GM11168 (cell line): ENCODE measurements at regions not wholly inside any gene's neighbourhood (a gene's known extent, or its start where the extent isn't known, plus 50 kb on each side); places are given as distances from the start of the nearest gene placed in this dataset.
"Not testable (repeated sequence)": the region's sequence is repeated elsewhere in the genome, so short reads cannot be mapped to it uniquely, and the experiment has no call there.

Experiments
- in situ Hi-C: fragments of 300-500 bp; cut with MboI; formaldehyde crosslinking; loops from one replicate; pipeline ENCODE4 v1.12.0; 2022; ENCODE audit warnings: low sequenced_read_pairs; ENCODE audit not compliant: unreplicated experiment

DNA sequence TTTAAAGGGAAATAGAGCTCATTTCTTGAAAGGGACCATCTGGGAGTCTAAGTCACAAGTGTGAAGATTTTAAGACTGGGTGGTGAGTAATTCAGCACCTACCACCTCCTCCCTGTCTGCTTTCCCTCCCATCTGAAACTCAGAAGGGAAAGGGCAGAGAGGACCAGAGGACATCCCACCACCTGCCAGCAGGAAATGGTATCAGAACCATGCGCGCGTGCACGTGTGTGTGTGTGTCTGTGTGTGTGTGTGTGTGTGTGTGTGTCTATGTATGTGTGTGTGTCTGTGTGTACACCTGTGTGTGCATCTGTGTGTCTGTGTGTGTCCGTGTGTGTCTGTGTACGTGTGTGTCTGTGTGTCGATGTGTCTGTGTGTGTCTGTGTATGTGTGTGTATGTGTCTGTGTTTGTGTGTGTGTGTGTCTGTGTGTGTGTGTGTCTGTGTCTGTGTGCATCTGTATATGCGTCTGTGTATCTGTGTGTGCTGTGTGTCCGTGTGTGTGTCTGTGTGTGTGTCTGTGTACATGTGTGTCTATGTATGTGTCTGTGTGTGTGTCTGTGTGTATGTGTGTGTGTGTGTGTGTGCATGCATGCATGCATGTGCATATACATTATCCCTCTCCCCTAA lies 76.8 kb downstream of the ZFP36L2 start:
- in situ Hi-C loops = no loop called here

DNA sequence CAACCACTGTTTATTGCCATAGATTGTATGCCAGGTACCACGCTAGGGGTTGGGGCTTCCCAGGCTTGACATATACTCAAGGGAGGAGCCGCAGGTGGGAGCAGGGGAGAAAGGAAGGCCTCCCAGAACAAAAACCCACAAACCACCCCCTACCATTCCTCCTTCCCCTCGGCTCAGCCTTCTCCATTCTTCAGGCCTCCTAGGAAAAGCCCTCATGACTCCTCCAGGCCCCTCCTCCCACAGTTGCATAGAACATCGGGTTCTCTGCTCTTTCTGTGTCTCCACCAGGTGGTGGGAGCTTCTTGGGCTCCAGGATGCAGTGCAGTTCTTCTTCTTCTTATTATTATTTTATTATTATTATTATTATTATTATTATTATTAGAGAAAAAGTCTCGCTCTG lies 80.3 kb downstream of the ZFP36L2 start:
- in situ Hi-C loops = no loop called here

DNA sequence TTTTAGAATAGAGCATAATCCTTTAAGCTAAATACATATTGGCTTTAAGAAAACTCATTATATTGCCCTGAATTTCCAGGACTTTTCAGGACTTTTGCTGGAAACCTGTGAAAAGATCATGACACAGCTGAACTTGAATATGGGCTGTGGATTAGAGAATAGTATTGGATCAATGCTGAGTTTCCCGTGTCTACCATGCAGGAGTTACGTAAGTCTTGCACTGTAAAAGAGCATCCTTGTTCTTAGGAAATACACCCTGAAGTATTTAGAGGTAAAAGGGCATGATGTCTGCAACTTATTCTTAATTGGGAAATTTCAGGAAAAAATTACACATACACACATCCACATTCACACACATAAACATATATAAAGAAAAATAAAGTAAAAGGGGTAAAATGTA lies 82.1 kb downstream of the ZFP36L2 start:
- in situ Hi-C loops = no loop called here

DNA sequence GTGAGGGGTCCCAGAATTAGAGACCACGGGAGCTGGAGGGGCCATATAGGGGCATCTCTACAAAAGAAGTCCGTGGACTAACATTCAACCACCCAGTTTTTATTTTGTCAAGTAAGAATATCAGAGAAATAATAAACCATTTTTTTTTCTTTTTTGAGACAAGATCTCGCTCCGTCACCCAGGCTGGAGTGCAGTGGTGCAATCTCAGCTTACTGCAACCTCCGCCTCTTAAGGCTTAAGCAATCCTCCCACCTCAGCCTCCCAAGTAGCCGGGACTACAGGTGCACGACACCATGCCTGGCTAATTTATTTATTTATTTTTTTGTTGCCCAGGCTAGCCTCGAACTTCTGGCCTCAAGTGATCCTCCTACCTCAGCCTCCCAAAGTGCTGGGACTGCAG lies 82.7 kb downstream of the ZFP36L2 start:
- in situ Hi-C loops = no loop called here

DNA sequence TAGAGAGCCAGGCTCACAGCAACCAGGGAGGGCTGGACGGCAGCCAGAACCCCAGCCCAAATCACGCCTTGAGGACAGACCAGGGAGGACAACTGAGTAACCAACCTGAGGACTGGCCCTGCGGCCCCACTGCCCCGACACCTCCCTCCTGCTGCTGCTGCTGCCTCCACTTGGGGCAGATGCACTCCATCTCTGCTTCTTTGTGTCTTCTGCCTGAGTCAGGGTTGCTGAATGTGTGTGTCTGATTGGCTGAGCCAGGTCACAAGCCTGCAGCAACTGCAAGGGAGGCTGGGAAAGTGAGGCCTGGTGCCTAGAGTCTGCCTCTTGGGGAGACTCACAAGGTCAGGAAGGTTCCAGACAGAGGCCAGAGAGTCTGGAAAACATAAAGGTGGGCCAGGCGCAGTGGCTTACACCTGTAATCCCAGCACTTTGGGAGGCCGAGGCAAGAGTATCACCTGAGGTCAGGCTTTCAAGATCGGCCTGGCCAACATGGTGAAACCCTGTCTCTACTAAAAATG lies 83.4 kb downstream of the ZFP36L2 start:
- in situ Hi-C loops = no loop called here

DNA sequence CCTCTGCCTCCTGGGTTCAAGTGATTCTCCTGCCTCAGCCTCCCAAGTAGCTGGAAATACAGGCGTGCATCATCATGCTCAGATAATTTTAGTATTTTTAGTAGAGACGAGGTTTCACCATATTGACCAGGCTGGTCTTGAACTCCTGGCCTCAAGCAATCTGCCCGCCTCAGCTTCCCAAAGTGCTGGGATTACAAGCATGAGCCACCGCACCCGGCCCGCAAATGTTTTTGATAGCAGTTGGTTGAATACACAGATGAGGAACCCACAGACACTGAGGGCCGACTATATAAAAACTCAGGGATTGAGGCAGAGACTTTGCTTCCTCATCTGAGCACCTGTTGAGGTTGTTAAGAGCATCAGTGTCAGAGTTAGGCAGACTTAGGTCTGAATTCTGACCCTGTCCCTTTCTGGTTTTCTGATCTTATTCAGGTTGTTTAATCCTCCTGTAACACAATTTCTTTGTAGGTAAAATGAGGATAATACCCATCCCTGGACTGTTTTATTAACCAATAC lies 84.7 kb downstream of the ZFP36L2 start:
- in situ Hi-C loops = not testable (repeated sequence)

DNA sequence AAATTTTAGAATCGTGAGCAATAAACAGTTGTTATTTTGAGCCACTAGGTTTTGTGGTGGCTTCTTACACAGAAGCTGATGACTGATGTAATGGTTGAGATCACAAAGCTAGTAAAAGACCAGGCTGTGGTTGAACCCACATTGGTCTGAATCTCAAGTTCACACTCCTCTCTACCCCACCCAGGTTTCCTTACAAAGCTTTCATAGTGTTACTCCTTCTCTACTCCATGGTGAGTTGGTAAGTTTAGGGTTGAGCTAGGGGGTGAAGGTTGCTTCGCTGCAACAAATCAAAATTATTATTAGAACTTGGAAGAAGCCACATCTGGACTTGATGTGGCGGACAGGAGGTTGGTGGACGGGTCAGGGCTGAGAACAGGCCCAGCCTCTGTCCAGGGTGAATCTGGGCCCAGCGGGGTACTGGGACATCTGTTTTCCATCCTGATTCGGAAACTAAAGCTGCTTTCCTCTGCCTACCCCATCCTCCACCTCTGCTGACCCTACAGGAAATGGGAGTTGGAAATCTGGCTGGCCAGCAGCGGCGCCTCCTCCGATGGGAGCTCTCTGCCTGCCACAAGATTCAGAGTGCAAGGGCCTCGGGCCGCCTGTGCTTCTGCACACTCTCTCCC lies 86.3 kb downstream of the ZFP36L2 start:
- in situ Hi-C loops = no loop called here

DNA sequence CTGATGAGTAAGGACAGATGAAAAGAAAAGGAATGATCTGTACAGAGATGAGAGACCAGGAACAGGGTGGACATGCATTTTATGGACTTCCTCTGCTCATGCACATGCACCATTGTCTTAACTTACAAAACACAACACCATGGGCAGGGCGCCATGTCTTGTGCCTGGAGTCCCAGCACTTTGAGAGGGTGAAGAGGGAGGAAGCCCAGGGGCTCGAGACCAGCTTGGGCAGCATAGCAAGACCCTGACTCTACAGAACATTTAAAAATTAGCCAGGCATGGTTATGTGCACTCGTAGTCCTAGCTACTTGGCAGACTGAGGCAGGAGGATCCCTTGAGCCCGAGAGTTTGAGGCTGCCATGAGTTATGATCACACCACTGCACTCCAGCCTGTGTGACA lies 86.9 kb downstream of the ZFP36L2 start:
- in situ Hi-C loops = no loop called here

DNA sequence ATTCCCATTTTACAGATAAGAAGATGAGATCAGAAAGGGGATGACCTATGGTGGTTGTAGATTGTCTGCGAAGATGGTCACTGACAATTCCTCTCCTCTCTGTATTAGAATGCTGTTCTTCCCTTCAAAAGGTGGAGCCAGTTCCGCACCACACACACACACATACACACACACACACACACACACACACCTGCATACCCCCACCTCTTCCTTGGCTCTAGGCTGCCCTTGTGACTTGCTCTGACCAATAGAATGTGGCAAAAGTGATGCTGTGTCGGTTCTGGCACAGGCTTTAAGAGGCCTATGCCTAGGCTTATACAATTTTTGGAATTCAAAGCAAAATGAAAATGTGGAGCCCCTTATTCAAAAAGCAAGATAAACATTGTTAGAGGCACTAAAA lies 88.0 kb downstream of the ZFP36L2 start:
- in situ Hi-C loops = no loop called here

DNA sequence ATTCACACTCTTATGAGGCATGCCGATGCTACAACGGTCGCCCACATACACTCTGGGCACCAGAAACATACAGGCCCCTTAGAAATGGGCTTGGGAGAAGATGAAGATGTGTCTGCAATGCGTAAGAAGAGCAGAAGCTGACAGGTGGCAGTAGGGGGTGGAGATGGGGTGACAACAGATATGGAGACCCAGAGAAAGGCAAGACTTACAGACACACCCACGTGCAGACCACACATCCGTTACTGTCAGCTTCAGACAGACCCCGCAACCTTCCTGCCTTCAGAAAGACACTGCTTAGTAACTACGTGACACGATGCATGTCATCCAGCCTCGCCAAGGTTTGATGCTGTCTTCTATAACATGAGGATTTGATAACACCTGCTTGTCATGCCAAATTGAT lies 89.5 kb downstream of the ZFP36L2 start:
- in situ Hi-C loops = no loop called here

DNA sequence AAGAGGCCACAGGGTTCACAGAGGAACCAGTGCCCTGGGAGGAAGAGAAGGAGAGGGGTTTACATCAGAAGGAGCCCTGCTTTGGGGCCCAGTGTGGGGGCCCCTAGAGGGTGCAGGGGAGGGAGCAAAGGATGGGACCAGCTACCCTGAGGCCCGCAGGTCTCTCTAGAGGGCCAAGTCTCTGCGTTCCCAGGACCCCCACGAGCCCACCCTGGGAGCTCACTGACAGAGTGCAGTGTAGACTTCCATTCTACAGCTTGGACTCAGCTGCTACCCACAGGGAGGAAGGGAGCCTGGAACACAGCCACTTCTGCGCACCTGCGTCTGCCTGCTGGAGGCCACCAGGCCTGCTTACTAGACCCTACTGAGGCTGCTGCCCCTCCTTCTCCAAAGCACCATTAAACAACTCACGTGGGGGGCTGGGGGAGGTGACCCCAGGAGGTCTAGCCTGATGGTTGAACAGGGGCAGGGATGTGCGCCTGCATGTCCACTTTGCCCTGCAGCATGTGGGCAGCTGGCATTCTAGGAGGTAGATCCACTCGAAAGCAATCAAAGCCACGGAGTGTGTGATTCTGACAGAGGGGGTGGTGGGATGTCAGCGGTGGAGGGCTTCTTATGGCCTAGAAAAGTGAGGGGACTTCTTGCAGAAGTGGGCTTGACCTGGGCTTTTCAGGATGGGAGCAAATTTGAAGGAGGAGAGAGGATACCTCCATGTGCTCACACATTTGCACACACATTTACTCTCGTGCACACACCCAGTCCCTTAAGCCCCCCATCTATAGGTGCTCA lies 90.2 kb downstream of the ZFP36L2 start:
- in situ Hi-C loops = no loop called here

DNA sequence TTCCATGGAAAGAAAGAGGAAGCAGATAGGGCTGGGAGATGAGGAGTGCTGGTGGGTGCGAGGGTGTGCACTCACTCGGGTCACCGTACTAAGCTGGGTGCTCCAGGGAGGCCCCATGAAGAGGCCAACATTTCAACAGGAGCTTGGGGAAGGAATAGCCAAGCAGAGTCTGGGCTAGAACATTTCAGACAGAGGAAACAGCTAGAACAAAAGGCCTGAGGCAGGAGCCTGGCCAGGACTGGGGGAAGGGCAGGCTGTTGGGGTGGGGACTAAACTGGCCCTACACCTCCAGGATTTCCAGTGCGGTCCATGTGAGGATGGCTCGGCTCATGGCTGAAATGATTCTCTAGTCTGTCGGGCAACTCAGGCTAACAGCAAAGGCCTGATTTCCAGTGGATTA lies 90.8 kb downstream of the ZFP36L2 start:
- in situ Hi-C loops = no loop called here

DNA sequence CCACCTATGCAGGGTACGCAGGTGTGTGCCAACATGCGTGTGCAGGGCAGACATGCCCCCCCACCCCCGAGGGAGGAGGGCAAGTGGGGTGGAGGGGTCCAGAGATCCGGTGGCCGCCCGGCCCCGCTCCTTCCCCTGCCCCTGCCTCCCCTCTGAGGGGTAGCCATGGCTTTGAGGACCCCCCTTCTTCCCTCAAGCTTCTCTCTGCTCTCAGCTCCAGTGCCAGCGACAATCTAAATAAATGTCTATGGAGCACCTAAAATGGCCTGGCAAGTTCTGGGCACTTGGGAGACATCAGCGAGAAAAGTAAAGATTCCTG lies 91.9 kb downstream of the ZFP36L2 start:
- in situ Hi-C loops = no loop called here

DNA sequence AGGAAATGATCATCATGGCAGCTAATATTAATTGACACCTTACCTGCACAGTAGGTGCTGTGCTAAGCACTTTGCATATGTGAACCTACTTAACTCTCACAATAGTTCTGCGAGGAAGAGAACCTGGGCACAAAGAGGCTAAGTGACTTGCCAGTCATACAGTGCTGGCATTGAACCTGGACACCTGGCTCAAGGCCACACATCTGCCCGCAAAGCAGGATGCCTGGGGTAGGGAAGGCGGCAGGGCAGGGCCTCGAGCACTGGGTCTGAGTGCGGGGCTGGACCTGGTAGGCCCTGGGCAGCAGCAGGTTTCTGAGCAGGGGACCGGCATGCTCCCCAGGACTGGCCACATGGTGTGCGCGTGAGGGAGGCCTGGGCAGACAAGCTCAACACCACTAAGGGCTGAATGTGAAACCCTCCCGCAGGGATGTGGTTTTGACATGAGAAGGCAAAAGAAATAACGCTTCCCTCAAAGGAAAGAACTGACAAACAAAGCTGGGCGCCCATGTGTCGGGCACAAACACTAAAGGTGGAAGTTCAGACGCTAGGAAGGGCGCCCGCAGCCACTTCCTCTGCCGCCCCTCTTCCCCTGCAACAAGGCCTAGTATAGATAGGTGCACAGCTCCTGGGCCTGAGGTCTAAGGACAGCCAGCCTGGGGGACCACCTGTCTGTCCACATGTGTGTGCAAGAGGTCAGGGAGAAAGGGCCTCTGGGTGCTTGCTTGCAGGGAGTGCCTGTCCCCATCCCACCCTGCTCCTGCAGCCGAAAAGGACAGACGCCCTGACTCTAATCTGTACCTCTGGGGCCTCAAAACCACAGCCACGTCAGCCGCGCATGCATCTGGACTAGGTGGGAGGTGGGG lies 92.5 kb downstream of the ZFP36L2 start:
- in situ Hi-C loops = no loop called here

DNA sequence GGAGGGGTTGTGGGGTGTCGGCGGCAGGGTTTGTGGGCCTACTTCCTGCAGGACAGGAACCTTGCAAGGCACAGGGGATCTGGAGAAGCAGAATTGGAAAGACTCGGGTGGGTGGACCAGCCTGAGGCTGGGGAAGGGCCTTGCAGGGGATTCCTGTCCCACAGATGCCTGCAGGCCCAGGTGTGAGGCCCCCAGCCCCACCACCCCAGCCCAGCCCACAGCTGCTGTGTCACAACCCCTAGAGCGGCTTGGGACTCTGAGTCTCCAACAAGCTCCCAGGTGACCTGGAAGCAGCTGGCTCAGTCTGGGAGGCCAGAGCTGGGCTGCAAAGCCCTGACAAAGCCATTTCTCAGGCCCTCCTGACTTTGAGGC lies 93.1 kb downstream of the ZFP36L2 start:
- in situ Hi-C loops = no loop called here

DNA sequence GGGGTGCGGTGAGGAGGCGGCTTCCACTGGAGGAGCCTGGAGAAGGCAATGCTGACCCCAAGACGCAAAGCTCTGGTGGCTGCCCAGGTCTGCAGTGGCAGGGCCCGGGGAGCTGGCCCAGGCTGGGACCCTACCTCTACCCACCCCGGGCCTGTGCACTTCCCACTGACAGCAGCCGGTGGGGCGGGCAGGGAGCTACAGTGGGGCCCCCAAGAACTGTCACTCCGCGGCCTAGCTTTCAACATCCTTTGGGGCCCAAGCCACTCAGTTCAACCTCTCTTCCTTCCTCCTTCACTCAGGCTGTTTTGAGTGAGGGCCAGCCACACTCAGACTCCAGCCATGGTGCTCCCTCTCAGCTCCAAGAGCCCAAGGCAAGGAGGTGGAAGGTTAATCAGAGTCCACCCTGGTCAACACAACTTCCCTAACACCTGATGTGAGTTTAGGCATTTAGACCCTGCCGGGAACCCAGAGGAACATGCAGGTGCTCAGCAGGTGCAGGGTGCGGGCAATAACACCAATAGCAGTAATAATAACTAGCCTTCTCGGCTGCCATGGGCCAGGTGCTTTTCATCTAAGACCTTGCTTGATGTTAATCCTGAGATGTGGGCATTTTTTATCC lies 93.6 kb downstream of the ZFP36L2 start:
- in situ Hi-C loops = no loop called here

DNA sequence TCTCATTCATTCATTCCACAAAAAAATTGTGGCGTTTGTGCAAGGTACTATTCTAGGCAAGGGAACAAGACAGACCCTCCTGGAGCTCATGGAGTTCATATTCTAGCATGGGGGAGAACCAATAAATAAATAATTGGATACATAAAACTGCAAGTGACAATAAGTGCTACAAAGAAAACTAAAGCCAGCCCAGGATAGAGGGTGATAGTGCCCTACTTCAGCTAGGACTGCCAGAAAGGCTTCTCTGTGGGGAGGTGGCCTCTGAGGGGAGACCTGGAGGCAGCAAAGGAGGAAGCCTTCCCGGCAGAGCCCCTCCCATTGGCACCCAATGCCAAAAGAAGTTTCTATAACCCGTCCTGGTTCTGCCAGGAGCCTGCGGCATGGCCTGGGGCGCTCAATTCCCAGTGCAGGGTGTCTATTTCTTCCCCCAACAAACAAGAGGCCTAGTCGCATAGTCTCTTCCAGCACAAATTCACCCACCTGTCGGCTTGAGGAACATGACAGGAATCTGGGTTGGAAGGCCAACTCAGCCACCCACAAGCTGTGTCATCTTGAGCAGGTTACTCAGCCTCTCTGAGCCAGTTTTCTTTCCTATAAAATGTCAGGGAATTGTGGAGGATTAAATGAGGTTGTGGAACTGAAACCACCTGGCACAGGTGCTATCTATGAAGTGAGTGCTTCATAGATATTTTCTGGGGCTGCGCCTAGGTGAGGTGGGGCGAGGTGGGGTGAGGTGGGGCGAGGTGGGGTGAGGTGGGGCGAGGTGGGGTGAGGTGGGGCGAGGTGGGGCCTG lies 94.3 kb downstream of the ZFP36L2 start:
- in situ Hi-C loops = no loop called here

DNA sequence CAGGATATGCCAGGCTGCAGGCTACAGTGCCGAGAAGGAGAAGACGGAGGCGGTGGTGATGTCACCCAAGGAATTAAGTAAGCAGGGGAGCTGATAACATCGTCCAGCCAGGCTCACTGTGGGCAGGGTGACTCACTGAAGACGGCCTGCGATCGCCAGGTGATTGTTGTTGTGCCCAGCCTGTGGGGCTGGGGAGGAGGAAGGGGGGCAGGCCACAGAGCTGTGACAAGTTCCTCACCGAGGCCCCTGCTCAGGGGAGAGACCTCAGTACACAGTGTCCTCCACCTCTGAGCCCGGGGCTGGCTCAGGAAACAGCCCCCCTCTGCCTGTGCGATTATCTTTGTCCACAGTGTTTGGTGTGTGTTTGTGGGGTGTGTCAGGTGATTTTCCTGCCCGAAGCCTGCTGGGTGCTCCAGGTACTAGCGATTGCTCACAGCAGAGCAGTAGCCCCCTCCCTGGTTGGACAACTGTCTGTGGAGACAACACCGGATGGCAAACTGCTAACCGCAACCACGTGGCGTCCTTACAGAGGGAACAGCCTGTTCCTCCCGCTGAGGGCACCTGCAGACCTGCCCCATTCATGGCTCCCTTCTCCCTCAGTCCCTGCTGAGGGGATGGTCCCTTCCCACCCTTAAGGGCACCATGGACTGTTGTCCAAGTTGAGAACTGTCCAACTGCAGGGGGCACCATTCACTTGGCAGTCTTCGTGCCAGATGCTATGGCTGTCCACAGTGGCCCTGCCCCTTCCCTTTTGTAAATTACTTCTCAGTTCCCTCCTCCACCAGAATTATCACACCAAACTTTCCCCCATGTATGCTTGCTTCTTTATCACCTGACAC lies 95.1 kb downstream of the ZFP36L2 start:
- in situ Hi-C loops = no loop called here

DNA sequence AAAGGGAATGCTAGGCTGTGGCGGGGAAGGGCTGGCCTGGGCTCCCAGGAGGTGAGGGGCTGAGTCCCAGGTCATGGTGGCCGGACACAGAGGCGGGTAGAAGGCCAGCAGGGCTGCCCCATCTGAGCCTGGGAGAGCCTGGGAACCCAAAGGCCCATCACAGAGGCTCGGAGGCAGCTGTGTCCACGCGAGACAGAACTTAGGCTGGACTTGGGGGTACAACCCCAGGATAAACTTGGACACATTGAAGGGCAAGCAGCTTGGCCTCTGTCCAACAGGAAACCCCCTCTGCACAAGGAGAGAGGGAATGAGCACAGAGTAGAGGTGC lies 95.9 kb downstream of the ZFP36L2 start:
- in situ Hi-C loops = no loop called here
